Stomach smooth muscle (tissue), 2 donors: ENCODE measurements at regions not wholly inside any gene's neighbourhood (a gene's known extent, or its start where the extent isn't known, plus 50 kb on each side); places are given as distances from the start of the nearest gene placed in this dataset.

Experiments
- H3K27ac ChIP-seq: one replicate; pipeline ENCODE4 v1.7.0; 2013; ENCODE audit warnings: mild to moderate bottlenecking, low read length, inconsistent platforms
- H3K27me3 ChIP-seq, 2 donors: one replicate each; pipeline ENCODE4 v1.7.0; 2013; ENCODE audit warnings: low read length in 2 of 2; ENCODE audit not compliant: insufficient read depth in 2 of 2, control insufficient read depth in 1 of 2
- H3K36me3 ChIP-seq, 2 donors: one replicate each; pipeline ENCODE4 v1.7.0; 2013; ENCODE audit warnings: low read length in 2 of 2; ENCODE audit not compliant: control insufficient read depth in 2 of 2, insufficient read depth in 2 of 2
- H3K4me1 ChIP-seq: one replicate; pipeline ENCODE4 v1.7.0; 2013; ENCODE audit warnings: low read length; ENCODE audit not compliant: control insufficient read depth, insufficient read depth
- H3K4me3 ChIP-seq, 2 donors: one replicate each; pipeline ENCODE4 v1.7.0; 2013; ENCODE audit warnings: low read length in 2 of 2
- H3K9ac ChIP-seq, 2 donors: one replicate each; pipeline ENCODE4 v1.7.0; 2013; ENCODE audit warnings: low read length in 2 of 2, mild to moderate bottlenecking in 1 of 2
- H3K9me3 ChIP-seq, 2 donors: one replicate each; pipeline ENCODE4 v1.7.0; 2013; ENCODE audit warnings: low read length in 2 of 2; ENCODE audit not compliant: control insufficient read depth in 2 of 2
- donor health status: healthy.
- donor health status: Pancreatic carcinoma.

DNA sequence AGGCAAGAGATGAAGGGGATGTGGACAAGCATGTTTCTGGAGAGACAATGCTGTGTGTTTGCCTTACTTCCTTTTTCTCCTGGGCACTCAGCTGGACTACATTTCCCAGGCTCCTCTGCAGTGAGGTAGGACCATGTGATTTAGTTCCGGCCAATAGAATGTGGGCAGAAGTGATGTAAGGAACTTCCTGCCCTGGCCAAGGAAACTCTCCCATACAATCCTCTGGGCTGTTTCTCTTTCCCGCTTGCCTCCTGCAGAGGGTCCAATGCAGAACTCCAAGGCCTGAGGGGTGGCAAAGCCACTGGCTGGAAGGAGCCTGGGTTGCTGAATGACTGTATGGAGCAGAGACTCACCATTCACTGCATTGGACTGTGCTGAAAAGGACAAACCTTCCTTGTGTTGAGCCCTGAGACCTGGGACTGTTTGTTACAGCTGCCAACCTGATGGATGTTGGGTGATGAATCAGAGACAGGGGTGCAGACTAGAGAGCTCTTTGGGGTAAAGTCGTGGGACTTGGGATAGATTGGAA is 82.7 kb upstream of the SLC6A6 start:
- Histone ChIP-seq H3K27ac (no peak overlapping the region), H3K4me3 (no peak overlapping the region), H3K36me3 (no peaks in the 10 kb centered on the region), H3K9ac (no peak overlapping the region), H3K4me1 (no peaks in the 10 kb centered on the region), H3K9me3 (peaks cover 0 to 5% of the 10 kb centered on the region in 2 donors), H3K27me3 (peaks cover 0 to 4% of the 10 kb centered on the region in 2 donors)

DNA sequence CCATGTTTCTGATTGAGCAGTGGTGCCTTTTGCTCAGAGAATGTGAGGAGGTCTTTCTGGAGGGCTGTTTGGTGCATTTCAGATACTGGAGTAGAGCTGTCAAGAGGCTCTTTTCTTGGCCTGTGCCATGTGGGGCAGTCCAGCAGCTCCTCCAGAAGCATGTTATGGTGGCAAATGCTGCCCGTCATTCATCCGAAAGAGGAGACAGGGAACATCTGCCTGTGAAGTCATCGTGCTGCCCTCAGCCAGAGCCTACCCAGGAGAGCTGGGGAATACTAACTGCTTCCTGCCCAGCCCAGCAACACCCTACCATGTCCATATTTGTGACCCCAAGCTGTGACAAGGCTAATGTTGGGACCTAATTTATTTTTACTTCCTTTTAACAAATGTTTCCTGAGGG is 82.2 kb upstream of the SLC6A6 start:
- no peak overlapping the region for H3K4me3 ChIP-seq
- no peaks in the 10 kb centered on the region for H3K4me1 ChIP-seq
- peaks cover 0 to 4% of the 10 kb centered on the region in 2 donors for H3K27me3 ChIP-seq
- H3K36me3 ChIP-seq = no peaks in the 10 kb centered on the region
- H3K27ac ChIP-seq = no peak overlapping the region
- H3K9ac ChIP-seq = no peak overlapping the region
- peaks cover 0 to 5% of the 10 kb centered on the region in 2 donors for H3K9me3 ChIP-seq

DNA sequence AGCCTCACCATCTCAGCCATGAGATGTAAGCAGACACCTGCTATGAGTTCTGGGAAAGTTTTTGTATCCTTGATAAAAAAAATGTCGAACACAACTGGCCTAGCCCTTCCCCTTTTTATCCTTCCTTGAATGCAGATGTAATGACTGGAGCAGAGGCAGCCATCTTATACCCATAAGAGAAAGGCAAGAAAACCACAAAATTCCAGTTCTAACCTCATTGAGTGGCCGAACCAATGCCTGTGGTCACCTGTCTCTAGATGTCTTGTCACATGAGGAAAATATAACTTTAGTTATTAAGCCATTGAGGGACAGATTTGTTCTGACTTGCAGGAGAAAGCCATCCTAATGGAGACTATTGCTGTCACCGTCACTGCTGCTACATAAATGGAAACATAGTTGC is 80.4 kb upstream of the SLC6A6 start:
- Histone ChIP-seq H3K27ac (no peak overlapping the region), H3K9me3 (peaks cover 0 to 5% of the 10 kb centered on the region in 2 donors), H3K27me3 (peaks cover 0 to 4% of the 10 kb centered on the region in 2 donors), H3K4me3 (no peak overlapping the region), H3K36me3 (no peaks in the 10 kb centered on the region), H3K4me1 (no peaks in the 10 kb centered on the region), H3K9ac (no peak overlapping the region)

- peaks cover 0 to 5% of the 10 kb centered on the region in 2 donors for H3K9me3 ChIP-seq
- no peaks in the 10 kb centered on the region for H3K36me3 ChIP-seq
- H3K9ac ChIP-seq = no peak overlapping the region
- peaks cover 0 to 3% of the 10 kb centered on the region in 2 donors for H3K27me3 ChIP-seq
- no peak overlapping the region for H3K4me3 ChIP-seq
- no peaks in the 10 kb centered on the region for H3K4me1 ChIP-seq
- no peak overlapping the region for H3K27ac ChIP-seq
Observed at GRCh38 chr3:14322667-14323295, 79.6 kb upstream of the SLC6A6 start.

DNA sequence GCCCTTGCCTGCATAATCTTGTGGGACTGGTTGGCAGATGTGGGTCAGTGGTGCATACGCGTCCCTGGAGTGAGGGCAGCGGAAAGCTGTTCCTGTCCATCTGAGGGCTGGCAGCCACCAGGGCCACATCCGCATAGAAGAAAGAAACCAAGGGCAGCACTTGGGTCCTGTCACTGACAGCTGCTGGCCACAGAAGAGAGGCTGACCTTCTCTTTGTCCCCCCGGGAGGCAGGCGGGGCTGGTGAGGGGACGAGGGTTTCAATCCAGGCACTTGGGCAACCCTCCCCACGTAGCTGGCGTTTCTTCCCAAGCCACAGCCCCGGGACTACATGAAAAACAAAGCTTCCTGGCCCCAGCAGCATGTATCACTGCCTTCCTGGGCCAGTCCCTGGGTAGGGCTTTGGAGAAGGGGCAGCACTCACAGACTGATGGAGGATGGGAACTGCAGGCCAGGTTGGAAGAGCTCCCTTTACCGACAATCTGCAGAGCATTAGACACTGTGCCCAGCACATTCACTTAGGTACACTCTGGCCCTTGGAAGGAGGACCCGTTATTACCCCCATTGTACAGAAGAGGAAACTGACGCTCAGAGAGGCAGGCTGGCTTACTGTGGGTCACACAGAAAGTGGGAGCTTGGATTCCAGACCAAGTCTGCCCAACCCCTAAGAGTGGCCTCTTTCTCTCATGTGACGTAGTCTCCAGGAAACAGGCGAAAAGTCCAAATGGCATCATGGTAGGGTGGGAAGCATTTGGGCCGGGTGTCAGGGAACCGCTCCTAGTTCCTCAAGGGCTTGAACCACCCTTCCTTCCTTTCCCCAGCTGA is 78.8 kb upstream of the SLC6A6 start:
- Histone ChIP-seq H3K4me3 (no peak overlapping the region), H3K4me1 (no peaks in the 10 kb centered on the region), H3K9me3 (peaks cover 0 to 5% of the 10 kb centered on the region in 2 donors), H3K36me3 (no peaks in the 10 kb centered on the region), H3K9ac (no peak overlapping the region), H3K27ac (no peak overlapping the region), H3K27me3 (no peaks in the 10 kb centered on the region)

GRCh38 chr3:14324224-14324944 is 78.0 kb upstream of the SLC6A6 start:
- H3K4me1 ChIP-seq = no peaks in the 10 kb centered on the region
- H3K36me3 ChIP-seq = no peaks in the 10 kb centered on the region
- H3K27ac ChIP-seq = no peak overlapping the region
- peaks cover 0 to 5% of the 10 kb centered on the region in 2 donors for H3K9me3 ChIP-seq
- no peak overlapping the region for H3K4me3 ChIP-seq
- H3K9ac ChIP-seq = no peak overlapping the region
- H3K27me3 ChIP-seq = no peaks in the 10 kb centered on the region

DNA sequence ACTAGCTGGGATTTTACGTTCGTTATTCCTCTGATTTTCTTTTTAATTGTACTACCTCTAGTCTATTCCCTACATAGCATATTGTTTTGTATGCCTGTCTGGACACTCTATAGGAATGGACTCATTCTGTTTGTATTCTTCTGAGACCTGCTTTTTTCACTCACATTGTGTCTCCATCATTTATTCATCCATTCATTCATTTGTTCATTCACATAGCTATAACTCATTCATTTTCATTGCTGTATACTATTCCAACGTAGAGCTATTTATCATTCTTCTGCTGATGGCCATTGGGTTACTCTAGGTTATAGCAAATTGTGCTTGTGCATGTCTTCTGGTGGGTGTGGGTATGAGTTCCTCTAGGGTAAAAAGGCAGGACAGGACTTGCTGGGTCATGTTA is 74.0 kb upstream of the SLC6A6 start:
- Histone ChIP-seq H3K9ac (no peak overlapping the region), H3K36me3 (no peaks in the 10 kb centered on the region), H3K9me3 (no peaks in the 10 kb centered on the region), H3K27me3 (no peaks in the 10 kb centered on the region), H3K4me1 (no peaks in the 10 kb centered on the region), H3K4me3 (no peak overlapping the region), H3K27ac (no peak overlapping the region)

DNA sequence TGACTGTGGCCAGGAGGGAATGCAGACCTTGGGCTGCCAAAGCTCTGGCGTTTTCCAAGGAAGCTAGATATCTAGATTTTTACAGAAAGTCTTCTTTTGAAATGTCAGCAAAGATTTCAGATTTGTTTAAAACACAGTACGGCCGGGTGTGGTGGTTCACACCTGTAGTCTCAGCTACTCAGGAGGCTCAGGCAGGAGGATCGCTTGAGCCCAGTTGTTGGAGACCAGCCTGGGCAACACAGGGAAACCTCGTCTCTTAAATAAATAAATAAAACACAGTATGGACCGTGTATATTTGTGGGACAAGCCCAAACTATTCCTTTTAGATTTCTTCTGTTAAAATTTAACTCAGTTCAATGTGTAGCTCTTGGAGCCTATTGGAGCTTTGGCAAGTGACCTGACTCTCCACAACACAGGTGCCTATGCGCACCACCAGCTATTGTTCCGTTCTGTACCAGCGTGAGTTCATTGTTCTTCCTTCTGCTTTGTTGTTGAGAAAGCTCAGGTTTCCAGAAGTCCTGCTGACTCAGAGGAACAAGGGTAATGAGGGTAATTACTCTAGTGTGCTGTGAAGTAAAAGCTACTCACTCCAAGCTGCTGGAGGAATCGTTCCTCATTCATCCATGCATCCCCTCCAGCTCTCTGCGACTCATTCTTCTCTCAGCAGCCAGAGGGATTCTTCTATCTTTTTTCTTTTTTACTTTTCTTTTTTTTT is 73.1 kb upstream of the SLC6A6 start:
- H3K27me3 ChIP-seq = no peaks in the 10 kb centered on the region
- H3K27ac ChIP-seq = no peak overlapping the region
- H3K4me3 ChIP-seq = no peak overlapping the region
- H3K4me1 ChIP-seq = no peaks in the 10 kb centered on the region
- no peaks in the 10 kb centered on the region for H3K9me3 ChIP-seq
- no peak overlapping the region for H3K9ac ChIP-seq
- H3K36me3 ChIP-seq = no peaks in the 10 kb centered on the region

- H3K36me3 ChIP-seq = no peaks in the 10 kb centered on the region
- H3K4me3 ChIP-seq = no peak overlapping the region
- no peaks in the 10 kb centered on the region for H3K9me3 ChIP-seq
- H3K27ac ChIP-seq = no peak overlapping the region
- no peaks in the 10 kb centered on the region for H3K4me1 ChIP-seq
- H3K9ac ChIP-seq = no peak overlapping the region
- no peaks in the 10 kb centered on the region for H3K27me3 ChIP-seq
Observed at GRCh38 chr3:14329842-14330241, 72.6 kb upstream of the SLC6A6 start.

- Histone ChIP-seq H3K4me1 (no peaks in the 10 kb centered on the region), H3K27me3 (no peaks in the 10 kb centered on the region), H3K9ac (no peak overlapping the region), H3K9me3 (no peaks in the 10 kb centered on the region), H3K27ac (no peak overlapping the region), H3K4me3 (no peak overlapping the region), H3K36me3 (no peaks in the 10 kb centered on the region)
Observed at GRCh38 chr3:14330508-14330907, 71.9 kb upstream of the SLC6A6 start.
